Transverse colon (tissue), 4 donors: ENCODE measurements at regions not wholly inside any gene's neighbourhood (a gene's known extent, or its start where the extent isn't known, plus 50 kb on each side); places are given as distances from the start of the nearest gene placed in this dataset.

Experiments used
- CTCF ChIP-seq, 5 experiments: fragments of 200-600 bp in 3 of 5; fragments of 450-650 bp in 2 of 5; sonication (generic) in 3 of 5; IDR thresholded peaks; 1 replicate in 2 of 5; 2 replicates in 3 of 5; pipeline ENCODE4 v1.5.1; 2016 to 2017; ENCODE audit warnings: antibody characterized with exemption in 5 of 5, inconsistent platforms in 3 of 5, mild to moderate bottlenecking in 2 of 5, moderate library complexity in 1 of 5
- POLR2A ChIP-seq: fragments of 450-650 bp; IDR thresholded peaks from one replicate; pipeline ENCODE4 v1.6.1; 2016; ENCODE audit warnings: antibody characterized with exemption, mild to moderate bottlenecking, moderate library complexity
- POLR2AphosphoS5 ChIP-seq, 3 donors: sonication (generic); formaldehyde crosslinking; IDR thresholded peaks; one replicate each; pipeline ENCODE4 v1.6.1; 2016; ENCODE audit warnings: antibody characterized with exemption in 3 of 3

GRCh38 chr12:85531341-85531740 lies 251.3 kb downstream of the ALX1 start:
- no peak for TF ChIP-seq CTCF (IDR thresholded peaks at IDR 0.05)
- no peak for TF ChIP-seq POLR2A
- TF ChIP-seq POLR2AphosphoS5 (IDR thresholded peaks at IDR 0.05) = no peak
